Omental fat pad (tissue), 3 donors: ENCODE measurements at regions not wholly inside any gene's neighbourhood (a gene's known extent, or its start where the extent isn't known, plus 50 kb on each side); places are given as distances from the start of the nearest gene placed in this dataset.

Source experiments
- ATAC-seq: fragments of 150-250 bp; one replicate; pipeline ENCODE4 v1.9.1; 2016; ENCODE audit warnings: mild to moderate bottlenecking, moderate library complexity; ENCODE audit not compliant: low FRiP score
- DNase-seq: peaks from one replicate; pipeline ENCODE4 v3.0.0-alpha.2; 2019; ENCODE audit warnings: low spot score
- CTCF ChIP-seq, 3 donors: fragments of 450-650 bp; IDR thresholded peaks; one replicate each; pipeline ENCODE4 v1.5.1; 2016 to 2017; ENCODE audit warnings: antibody characterized with exemption in 3 of 3, mild to moderate bottlenecking in 3 of 3, moderate library complexity in 2 of 3

GRCh38 chr2:139759000-139759505, 978.9 kb upstream of the NXPH2 start:
- no peak for TF ChIP-seq CTCF (IDR thresholded peaks at IDR 0.05)
- ATAC-seq = no peak
- no peak for DNase-seq

- no peak for ATAC-seq
These were observed 966.7 kb upstream of the NXPH2 start for GRCh38 chr2:139746901-139747300.

GRCh38 chr2:139744273-139744672, 964.1 kb upstream of the NXPH2 start:
- DNase-seq (no peak), ATAC-seq (no peak)
- no peak for TF ChIP-seq CTCF (IDR thresholded peaks at IDR 0.05)

More at GRCh38 chr2:139746901-139747300, 966.7 kb upstream of the NXPH2 start:
- no peak for TF ChIP-seq CTCF (IDR thresholded peaks at IDR 0.05)
- no peak for DNase-seq

GRCh38 chr2:139742216-139743172, 962.3 kb upstream of the NXPH2 start:
- TF ChIP-seq CTCF (IDR thresholded peaks at IDR 0.05) = no peak
- DNase-seq (no peak), ATAC-seq (no peak)

- ATAC-seq (no peak), DNase-seq (no peak)
- TF ChIP-seq CTCF (IDR thresholded peaks at IDR 0.05) = no peak
These were observed 957.5 kb upstream of the NXPH2 start for GRCh38 chr2:139737659-139738058.

GRCh38 chr2:139730197-139730596, 950.0 kb upstream of the NXPH2 start:
- TF ChIP-seq CTCF (IDR thresholded peaks at IDR 0.05) = no peak
- ATAC-seq = no peak
- no peak for DNase-seq
